ENCODE measurements at regions not wholly inside any gene's neighbourhood (a gene's known extent, or its start where the extent isn't known, plus 50 kb on each side); places are given as distances from the start of the nearest gene placed in this dataset.

DNA sequence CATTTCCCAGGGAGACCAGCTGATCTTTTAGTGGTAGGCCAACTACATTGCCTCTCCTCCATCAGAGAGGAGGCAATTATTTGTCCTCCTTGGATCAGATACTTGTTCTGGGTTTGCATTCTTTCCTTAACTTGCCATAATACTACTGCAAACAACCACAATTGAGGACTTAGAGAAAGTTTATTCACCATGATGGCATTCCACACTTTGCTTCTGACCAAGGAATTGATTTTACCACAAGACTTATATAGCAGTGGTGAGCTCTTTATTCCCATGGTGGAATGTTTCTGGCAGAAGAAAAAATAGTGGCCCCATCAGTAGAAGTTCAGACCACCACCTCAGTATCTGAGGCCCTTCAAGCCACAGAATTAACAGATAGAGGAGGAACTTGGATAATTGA is 123.9 kb upstream of the PPP3CA start:
- POLR2A ChIA-PET, result no interaction called here
- no peaks in the 10 kb centered on the region for H3K27me3 ChIP-seq (ENCODE audit: control insufficient read depth, insufficient read depth, low read length)
- no peaks in the 10 kb centered on the region for H3K36me3 ChIP-seq (ENCODE audit: control insufficient read depth, insufficient read depth, low read length)
- TF ChIP-seq, protein P1, sequence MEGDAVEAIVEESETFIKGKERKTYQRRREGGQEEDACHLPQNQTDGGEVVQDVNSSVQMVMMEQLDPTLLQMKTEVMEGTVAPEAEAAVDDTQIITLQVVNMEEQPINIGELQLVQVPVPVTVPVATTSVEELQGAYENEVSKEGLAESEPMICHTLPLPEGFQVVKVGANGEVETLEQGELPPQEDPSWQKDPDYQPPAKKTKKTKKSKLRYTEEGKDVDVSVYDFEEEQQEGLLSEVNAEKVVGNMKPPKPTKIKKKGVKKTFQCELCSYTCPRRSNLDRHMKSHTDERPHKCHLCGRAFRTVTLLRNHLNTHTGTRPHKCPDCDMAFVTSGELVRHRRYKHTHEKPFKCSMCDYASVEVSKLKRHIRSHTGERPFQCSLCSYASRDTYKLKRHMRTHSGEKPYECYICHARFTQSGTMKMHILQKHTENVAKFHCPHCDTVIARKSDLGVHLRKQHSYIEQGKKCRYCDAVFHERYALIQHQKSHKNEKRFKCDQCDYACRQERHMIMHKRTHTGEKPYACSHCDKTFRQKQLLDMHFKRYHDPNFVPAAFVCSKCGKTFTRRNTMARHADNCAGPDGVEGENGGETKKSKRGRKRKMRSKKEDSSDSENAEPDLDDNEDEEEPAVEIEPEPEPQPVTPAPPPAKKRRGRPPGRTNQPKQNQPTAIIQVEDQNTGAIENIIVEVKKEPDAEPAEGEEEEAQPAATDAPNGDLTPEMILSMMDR (IDR thresholded peaks at IDR 0.05; ENCODE audit: insufficient read depth, low read depth, low read length), result no peak
- DNase-seq (ENCODE audit: low read depth), result no peak
- CTCF ChIA-PET, result no interaction called here
- no peak overlapping the region for H3K4me3 ChIP-seq (ENCODE audit: low read depth, low read length)

DNA sequence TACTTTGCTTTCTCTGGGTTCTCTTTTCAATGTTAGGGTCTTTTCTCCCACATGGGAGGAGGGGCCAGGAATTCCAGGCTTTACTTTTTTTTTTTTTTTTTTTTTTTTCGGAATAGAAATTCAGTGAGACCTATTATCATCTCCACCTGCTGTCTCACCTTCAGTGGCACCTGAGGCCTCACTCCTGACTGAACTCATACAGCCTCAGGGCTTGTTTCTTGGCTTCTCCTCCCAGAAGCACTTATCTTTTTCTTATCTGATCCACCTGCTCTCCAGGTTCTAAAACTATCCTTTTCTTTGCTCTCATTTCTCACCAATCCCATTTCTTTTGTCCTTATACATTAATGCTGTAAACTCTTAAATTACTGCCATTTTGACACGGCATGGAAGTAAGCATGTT is 117.3 kb upstream of the PPP3CA start:
- POLR2A ChIA-PET, result no interaction called here
- Histone ChIP-seq H3K4me3 (ENCODE audit: low read depth, low read length) (no peak overlapping the region), H3K36me3 (ENCODE audit: control insufficient read depth, insufficient read depth, low read length) (no peaks in the 10 kb centered on the region), H3K27me3 (ENCODE audit: control insufficient read depth, insufficient read depth, low read length) (no peaks in the 10 kb centered on the region)
- CTCF ChIA-PET, result no interaction called here
- TF ChIP-seq, protein P1 (IDR thresholded peaks at IDR 0.05; ENCODE audit: insufficient read depth, low read depth, low read length), result no peak
- DNase-seq (ENCODE audit: low read depth), result no peak

- CTCF ChIA-PET, result no interaction called here
- no peak for DNase-seq (ENCODE audit: low read depth)
- POLR2A ChIA-PET, result no interaction called here
- TF ChIP-seq, protein P1 (IDR thresholded peaks at IDR 0.05; ENCODE audit: insufficient read depth, low read depth, low read length), result no peak
- Histone ChIP-seq H3K4me3 (ENCODE audit: low read depth, low read length) (no peak overlapping the region), H3K27me3 (ENCODE audit: control insufficient read depth, insufficient read depth, low read length) (no peaks in the 10 kb centered on the region), H3K36me3 (ENCODE audit: control insufficient read depth, insufficient read depth, low read length) (no peaks in the 10 kb centered on the region)
These were observed 111.6 kb upstream of the PPP3CA start for GRCh38 chr4:101458914-101459313.

- Histone ChIP-seq H3K27me3 (ENCODE audit: control insufficient read depth, insufficient read depth, low read length) (no peaks in the 10 kb centered on the region), H3K4me3 (ENCODE audit: low read depth, low read length) (no peak overlapping the region), H3K36me3 (ENCODE audit: control insufficient read depth, insufficient read depth, low read length) (no peaks in the 10 kb centered on the region)
- ChIA-PET POLR2A (no interaction called here), CTCF (no interaction called here)
- TF ChIP-seq, protein P1 (IDR thresholded peaks at IDR 0.05; ENCODE audit: insufficient read depth, low read depth, low read length), result no peak
- DNase-seq (ENCODE audit: low read depth), result no peak
These were observed 111.1 kb upstream of the PPP3CA start for GRCh38 chr4:101458473-101458872.

DNA sequence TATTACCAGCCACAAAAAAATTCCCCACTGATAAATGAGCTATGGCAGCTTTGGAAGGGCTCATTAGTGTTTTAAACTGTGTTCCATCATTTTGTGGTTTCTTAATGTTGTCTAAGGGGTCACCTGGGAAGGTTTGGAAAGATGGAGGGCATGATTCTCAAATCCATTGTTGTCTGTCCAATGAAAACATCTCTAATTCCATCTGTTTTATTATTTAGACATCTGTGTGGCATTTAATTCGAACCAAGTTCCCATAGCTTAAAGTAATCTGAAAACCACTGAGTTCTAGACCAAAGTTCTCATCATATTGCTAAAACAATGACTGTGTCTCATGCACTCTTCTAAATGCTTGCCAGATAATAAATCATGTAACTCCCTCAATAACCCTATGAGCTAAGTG is 103.8 kb upstream of the PPP3CA start:
- TF ChIP-seq, protein P1 (IDR thresholded peaks at IDR 0.05; ENCODE audit: insufficient read depth, low read depth, low read length), result no peak
- ChIA-PET POLR2A (no interaction called here), CTCF (no interaction called here)
- DNase-seq (ENCODE audit: low read depth), result no peak
- Histone ChIP-seq H3K27me3 (ENCODE audit: control insufficient read depth, insufficient read depth, low read length) (no peaks in the 10 kb centered on the region), H3K4me3 (ENCODE audit: low read depth, low read length) (no peak overlapping the region), H3K36me3 (ENCODE audit: control insufficient read depth, insufficient read depth, low read length) (no peaks in the 10 kb centered on the region)
